IPS DF 19.7 (cell line): ENCODE measurements at regions not wholly inside any gene's neighbourhood (a gene's known extent, or its start where the extent isn't known, plus 50 kb on each side); places are given as distances from the start of the nearest gene placed in this dataset.
"Not testable (repeated sequence)": the region's sequence is repeated elsewhere in the genome, so short reads cannot be mapped to it uniquely, and the experiment has no call there.

Experiments
- DNase-seq: peaks from one replicate; pipeline ENCODE4 v3.0.0-alpha.2; 2013; ENCODE audit warnings: low read depth, low spot score

DNA sequence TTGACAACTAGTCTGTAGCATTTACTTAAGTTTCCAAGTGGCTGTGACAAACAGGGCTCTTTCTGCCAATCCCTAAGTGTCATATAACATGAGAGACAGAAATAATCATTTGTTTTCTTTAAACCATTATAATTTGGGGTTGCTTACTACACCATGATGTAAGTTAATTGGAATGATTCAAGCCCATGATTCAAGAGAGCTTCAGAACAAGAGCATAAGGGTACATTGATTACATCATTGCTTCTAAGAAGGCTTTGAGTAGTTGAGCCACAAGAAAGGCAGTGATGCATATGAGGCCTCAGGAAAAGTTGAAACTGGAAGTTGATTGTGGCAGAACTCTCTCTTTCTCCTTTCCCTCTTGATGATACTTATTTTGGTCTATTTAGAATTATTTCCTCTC lies 444.0 kb downstream of the CCER1 start:
- no peak for DNase-seq

DNA sequence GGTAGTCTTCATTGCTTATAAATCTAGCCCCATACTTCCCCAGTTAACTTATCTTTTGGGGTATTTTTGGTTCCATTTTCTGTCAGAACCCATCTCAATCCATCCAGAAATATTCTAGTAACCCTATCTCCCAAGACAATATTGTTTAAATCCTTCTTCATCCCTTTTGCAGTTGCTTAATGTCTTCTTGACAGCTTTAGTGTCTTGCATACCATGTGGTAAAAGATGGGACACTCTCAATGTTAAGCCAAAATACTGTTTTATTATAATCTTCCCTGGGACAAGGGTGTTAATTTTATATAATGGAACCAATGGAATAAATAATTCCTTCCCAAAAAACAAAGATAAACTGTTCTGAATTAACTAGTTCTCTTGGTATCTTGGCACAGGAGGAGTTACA lies 450.2 kb downstream of the CCER1 start:
- DNase-seq: no peak

DNA sequence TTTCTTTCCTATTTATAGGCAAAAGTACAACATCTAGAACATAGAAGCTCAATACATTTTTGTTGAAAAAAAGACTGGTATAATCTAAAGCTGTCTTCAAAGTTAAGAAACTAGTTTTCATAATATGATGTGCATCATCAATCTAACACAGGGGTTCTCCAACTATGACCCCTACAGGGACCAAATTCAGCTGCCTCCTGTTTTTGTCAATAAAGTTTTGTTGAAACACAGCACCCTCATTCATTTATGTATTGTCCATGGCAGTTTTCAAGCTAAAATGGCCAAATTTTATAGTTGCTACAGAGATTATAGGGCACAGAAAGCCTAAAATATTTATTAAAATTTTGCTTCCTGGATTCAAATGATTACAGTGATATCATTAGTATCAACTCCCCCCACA lies 452.9 kb downstream of the CCER1 start:
- no peak for DNase-seq

- no peak for DNase-seq
Measured at GRCh38 chr12:90501412-90501811, 453.6 kb downstream of the CCER1 start.

DNA sequence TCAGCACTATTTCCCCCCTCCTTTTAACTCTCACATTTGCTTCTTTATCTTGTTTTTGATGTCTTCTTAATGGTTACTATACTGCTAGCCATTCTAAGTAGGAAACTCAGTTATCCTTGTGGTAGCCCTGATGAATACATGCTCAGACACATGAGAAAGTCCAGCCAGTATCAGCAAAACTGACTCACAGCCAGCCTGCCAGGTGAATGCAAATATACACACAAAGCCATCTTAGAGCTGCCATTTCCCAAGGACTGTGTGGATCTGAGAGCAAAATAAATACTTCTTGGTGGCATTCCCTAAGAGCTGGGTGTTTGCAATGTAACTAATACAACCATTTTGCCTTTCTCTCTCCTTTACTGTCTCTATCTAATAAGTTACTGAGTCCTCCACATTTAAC lies 455.2 kb downstream of the CCER1 start:
- no peak for DNase-seq

- no peak for DNase-seq
Measured at GRCh38 chr12:90497923-90498545, 456.9 kb downstream of the CCER1 start.

DNA sequence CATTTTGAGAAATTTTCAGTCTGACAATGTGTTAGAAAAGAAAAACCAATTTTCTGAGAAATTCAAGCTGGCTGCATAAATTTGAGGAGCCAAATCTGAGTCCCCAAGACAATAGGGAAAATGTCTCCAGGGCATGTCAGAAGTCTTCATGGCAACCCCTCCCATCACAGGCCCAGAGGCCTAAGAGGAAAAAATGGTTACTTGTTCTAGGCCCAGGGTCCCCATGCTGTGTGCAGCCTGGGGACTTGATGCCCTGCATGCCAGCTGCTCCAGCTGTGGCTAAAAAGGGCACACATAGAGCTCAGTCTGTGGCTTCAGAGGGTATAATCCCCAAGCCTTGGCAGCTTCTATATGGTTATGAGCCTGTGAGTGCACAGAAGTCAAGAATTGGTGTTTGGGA lies 464.6 kb downstream of the CCER1 start:
- DNase-seq: no peak

- no peak for DNase-seq
Measured at GRCh38 chr12:90489141-90489540, 465.8 kb downstream of the CCER1 start.

- DNase-seq: no peak
Measured at GRCh38 chr12:90485560-90485959, 469.4 kb downstream of the CCER1 start.

GRCh38 chr12:90484094-90484493 lies 470.9 kb downstream of the CCER1 start:
- no peak for DNase-seq

- DNase-seq: no peak
Measured at GRCh38 chr12:90481748-90482147, 473.2 kb downstream of the CCER1 start.

DNA sequence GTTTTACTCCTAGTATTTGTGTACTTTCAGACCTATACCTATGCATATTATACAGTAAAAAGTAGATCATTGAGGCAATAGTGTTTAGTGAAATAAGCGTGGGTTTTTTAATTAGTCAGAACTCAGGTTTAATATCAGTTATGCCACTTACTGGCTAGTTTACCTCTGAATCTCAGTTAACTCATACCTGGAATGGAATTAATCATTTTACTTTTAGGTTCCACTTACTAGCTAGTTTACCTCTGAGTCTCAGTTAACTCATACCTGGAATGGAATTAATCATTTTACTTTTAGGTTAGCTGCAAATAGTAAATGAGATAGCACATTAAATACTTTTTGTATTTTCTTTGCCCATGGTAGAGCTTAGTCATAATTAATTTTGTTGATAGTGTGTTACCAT lies 475.7 kb downstream of the CCER1 start:
- DNase-seq: no peak

DNA sequence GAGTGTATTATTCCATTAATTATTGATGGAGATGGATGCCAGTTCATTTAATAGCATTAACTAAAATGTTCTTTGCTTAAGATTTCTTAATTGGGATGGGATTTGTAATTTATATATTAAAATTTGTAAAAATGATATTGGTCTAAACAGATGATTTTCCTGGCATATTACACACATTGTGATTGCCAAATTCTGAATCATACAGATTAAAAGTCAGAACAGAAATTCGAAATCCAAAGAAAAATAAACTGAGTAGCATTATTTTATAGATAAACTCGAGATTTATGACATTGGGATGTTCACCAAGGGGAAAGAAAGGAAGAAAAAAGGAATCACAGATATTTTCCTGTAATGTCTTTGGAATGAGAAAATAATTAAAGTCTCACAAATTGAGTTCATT lies 481.1 kb downstream of the CCER1 start:
- no peak for DNase-seq

DNA sequence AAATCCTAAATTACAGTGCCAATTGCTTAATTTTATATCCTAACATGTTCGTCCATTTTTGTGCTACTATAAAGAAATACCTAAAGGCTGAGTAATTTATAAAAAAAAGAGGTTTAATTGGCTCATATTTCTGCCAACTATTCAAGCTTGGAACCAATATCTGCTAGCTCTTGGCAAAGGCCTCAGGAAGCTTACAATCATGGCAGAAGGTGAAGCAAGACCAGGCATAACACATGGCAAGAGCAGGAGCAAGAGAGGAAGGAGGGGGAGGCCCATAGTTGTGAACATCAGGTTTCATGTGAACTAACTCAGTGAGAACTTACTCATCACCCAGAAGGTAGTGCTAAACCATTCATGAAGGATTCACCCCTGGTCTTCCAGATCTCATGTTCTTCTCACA lies 494.3 kb downstream of the CCER1 start:
- no peak for DNase-seq

GRCh38 chr12:90456248-90456647 lies 498.7 kb downstream of the CCER1 start:
- DNase-seq: no peak

DNA sequence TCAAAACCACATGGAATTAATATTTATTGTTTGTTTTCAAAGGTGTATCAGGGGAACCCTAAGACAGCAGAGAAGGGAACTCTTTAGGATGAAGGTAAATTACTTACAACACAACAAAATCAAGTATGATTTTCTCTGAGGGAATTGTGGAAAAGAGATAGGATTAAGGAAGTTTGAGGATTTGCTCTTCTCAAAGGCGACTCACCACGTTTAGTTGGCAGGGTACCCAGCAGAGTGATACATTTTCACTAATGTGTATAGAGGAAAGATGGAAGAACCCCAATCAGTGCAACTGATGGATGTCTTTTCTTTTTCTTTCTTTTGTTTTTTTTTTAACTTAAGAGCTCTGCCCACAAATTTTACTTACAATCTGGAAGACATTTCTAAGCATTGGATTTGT lies 499.2 kb downstream of the CCER1 start:
- DNase-seq: no peak

- DNase-seq: no peak
Measured at GRCh38 chr12:90449611-90450010, 505.4 kb downstream of the CCER1 start.

GRCh38 chr12:90443466-90443865 lies 511.5 kb downstream of the CCER1 start:
- not testable (repeated sequence) for DNase-seq

DNA sequence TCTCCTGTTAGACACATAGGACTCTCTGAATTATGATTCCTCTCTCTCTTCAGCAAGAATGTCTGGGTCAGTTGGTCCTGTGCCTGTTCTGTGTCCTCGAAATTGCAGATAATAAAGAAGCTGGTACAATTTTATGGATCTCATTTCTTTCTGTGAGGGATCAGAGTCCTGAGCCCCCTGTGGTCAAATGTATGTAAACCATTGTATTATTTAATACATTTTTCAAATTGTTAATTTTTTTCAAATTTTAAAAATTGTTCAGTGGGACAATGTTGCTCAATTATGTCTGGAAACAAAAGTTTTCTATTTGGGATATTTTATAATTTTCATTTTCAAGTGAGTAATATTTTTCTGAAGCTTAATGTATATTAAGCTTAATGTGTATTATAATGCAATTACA lies 513.5 kb downstream of the CCER1 start:
- no peak for DNase-seq

- DNase-seq: no peak
Measured at GRCh38 chr12:90428881-90429280, 526.1 kb downstream of the CCER1 start.

DNA sequence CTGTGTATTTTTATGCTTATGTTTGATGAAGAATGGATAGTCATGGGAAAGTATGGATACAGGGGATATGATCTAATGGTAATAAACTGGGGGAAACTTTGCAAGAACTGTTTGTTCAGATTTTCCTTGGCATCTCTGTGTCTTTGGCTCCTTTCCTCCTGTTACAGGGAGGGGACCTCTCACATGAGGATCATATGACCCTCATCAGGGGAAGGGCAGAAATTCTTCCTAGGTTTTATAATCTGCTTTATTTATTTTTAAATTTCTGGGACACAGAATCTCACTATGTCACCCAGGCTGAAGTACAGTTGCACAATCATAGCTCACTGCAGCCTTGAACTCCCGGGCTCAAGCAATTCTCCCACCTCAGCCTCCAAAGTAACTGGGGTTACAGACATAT lies 526.5 kb downstream of the CCER1 start:
- no peak for DNase-seq

DNA sequence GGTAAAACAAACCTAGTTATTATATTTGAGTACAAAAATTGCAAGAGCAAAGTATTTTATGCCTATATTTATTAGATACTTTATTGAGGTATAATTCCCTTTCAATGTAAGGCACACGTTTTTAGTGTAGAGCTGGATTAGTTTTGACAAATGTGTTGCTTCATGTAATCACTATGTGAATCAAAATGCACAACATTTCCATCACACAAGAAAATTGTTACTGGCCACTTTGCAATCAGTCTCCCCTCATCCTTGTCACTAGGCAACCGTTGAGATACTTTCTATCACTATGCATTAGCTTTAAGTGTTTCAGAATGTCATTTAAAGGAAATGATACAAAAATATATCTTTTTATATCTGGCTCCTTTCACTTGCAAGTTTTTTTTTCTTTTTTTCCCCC lies 531.0 kb downstream of the CCER1 start:
- DNase-seq: no peak

DNA sequence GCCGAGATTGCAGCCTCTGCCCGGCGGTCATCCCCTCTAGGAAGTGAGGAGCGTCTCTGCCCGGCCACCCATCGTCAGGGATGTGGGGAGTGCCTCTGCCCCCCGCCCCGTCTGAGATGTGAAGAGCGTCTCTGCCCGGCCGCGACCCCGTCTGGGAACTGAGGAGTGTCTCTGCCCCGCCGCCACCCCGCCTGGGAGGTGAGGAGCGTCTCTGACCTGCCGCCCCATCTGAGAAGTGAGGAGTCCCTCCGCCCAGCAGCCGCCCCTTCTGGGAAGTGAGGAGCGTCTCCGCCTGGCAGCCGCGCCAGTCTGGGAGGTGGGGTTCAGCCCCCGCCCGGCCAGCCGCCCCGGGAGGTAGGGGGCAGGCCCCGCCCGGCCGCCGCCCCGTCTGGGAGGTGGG lies 544.0 kb downstream of the CCER1 start:
- no peak for DNase-seq

- DNase-seq: no peak
Measured at GRCh38 chr12:90407841-90408240, 547.1 kb downstream of the CCER1 start.
